ENCODE measurements at regions not wholly inside any gene's neighbourhood (a gene's known extent, or its start where the extent isn't known, plus 50 kb on each side); places are given as distances from the start of the nearest gene placed in this dataset.
A peak's percentile ranks its signal among the peaks of the same experiment; 100 is the strongest.

DNA sequence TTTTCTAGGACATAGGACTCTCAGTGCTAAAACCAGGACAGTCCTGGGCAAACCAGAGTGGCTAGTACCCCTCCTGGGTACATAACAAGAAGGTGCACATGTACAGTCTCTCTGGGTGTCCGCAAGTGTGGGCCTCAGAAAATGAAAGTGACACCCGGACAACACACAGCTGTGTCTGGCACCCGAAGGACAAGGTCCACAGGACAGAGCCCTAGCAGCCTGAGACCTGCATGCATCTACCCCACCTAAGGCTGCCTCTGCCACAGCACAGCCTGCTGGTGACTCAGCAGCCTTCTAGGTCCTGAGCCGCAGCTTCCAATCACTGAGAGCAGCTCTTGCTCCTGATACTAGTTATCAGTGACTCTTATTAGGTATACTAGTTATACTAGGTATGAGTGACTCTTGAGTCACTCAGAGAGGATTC lies 784.1 kb upstream of the TBX3 start:
- H3K36me3 ChIP-seq, result no peaks in the 10 kb centered on the region
- no peaks in the 10 kb centered on the region for H3K27me3 ChIP-seq
- no peaks in the 10 kb centered on the region for H3K4me1 ChIP-seq (ENCODE audit: low read depth)
- H3K27ac ChIP-seq, result no peak overlapping the region
- peak in 1 of 2 donors; percentile 17 for DNase-seq (ENCODE audit: low read depth in 1 of 2, low spot score in 1 of 2)
- H3K4me3 ChIP-seq, result no peak overlapping the region
- peak; percentile 29 for TF ChIP-seq CTCF (IDR thresholded peaks at IDR 0.05; ENCODE audit: low read depth, low read length)
- no peaks in the 10 kb centered on the region for H3K9me3 ChIP-seq (ENCODE audit: low read depth)

GRCh38 chr12:115467531-115467930 lies 783.6 kb upstream of the TBX3 start:
- no peaks in the 10 kb centered on the region for H3K36me3 ChIP-seq
- H3K4me1 ChIP-seq (ENCODE audit: low read depth), result no peaks in the 10 kb centered on the region
- no peak for DNase-seq (ENCODE audit: low read depth in 1 of 2, low spot score in 1 of 2)
- no peaks in the 10 kb centered on the region for H3K9me3 ChIP-seq (ENCODE audit: low read depth)
- no peak for TF ChIP-seq CTCF (IDR thresholded peaks at IDR 0.05; ENCODE audit: low read depth, low read length)
- no peak overlapping the region for H3K27ac ChIP-seq
- no peak overlapping the region for H3K4me3 ChIP-seq
- H3K27me3 ChIP-seq, result no peaks in the 10 kb centered on the region

GRCh38 chr12:115466076-115466475 lies 782.1 kb upstream of the TBX3 start:
- H3K27me3 ChIP-seq, result no peaks in the 10 kb centered on the region
- H3K27ac ChIP-seq, result no peak overlapping the region

GRCh38 chr12:115464661-115465060 lies 780.7 kb upstream of the TBX3 start:
- Histone ChIP-seq H3K4me3 (no peak overlapping the region), H3K4me1 (ENCODE audit: low read depth) (no peaks in the 10 kb centered on the region), H3K27ac (no peak overlapping the region), H3K9me3 (ENCODE audit: low read depth) (no peaks in the 10 kb centered on the region), H3K27me3 (no peaks in the 10 kb centered on the region), H3K36me3 (no peaks in the 10 kb centered on the region)
- DNase-seq (ENCODE audit: low read depth in 1 of 2, low spot score in 1 of 2), result no peak
- TF ChIP-seq CTCF (IDR thresholded peaks at IDR 0.05; ENCODE audit: low read depth, low read length), result no peak

More at GRCh38 chr12:115466076-115466475, 782.1 kb upstream of the TBX3 start:
- Histone ChIP-seq H3K4me1 (ENCODE audit: low read depth) (no peaks in the 10 kb centered on the region), H3K4me3 (no peak overlapping the region), H3K36me3 (no peaks in the 10 kb centered on the region), H3K9me3 (ENCODE audit: low read depth) (no peaks in the 10 kb centered on the region)
- peak in 1 of 2 donors; percentile 7 for DNase-seq (ENCODE audit: low read depth in 1 of 2, low spot score in 1 of 2)
- TF ChIP-seq CTCF (IDR thresholded peaks at IDR 0.05; ENCODE audit: low read depth, low read length), result no peak

- Histone ChIP-seq H3K4me1 (ENCODE audit: low read depth) (no peaks in the 10 kb centered on the region), H3K4me3 (no peak overlapping the region), H3K9me3 (ENCODE audit: low read depth) (no peaks in the 10 kb centered on the region), H3K27me3 (no peaks in the 10 kb centered on the region), H3K36me3 (no peaks in the 10 kb centered on the region), H3K27ac (no peak overlapping the region)
- no peak for DNase-seq (ENCODE audit: low read depth in 1 of 2, low spot score in 1 of 2)
- no peak for TF ChIP-seq CTCF (IDR thresholded peaks at IDR 0.05; ENCODE audit: low read depth, low read length)
Observed at GRCh38 chr12:115464111-115464581, 780.2 kb upstream of the TBX3 start.

- H3K4me1 ChIP-seq (ENCODE audit: low read depth), result no peaks in the 10 kb centered on the region
- H3K36me3 ChIP-seq, result no peaks in the 10 kb centered on the region
- H3K4me3 ChIP-seq, result no peak overlapping the region
- H3K27ac ChIP-seq, result no peak overlapping the region
- H3K27me3 ChIP-seq, result no peaks in the 10 kb centered on the region
- DNase-seq (ENCODE audit: low read depth in 1 of 2, low spot score in 1 of 2), result no peak
- no peak for TF ChIP-seq CTCF (IDR thresholded peaks at IDR 0.05; ENCODE audit: low read depth, low read length)
- no peaks in the 10 kb centered on the region for H3K9me3 ChIP-seq (ENCODE audit: low read depth)
Observed at GRCh38 chr12:115461401-115461800, 777.4 kb upstream of the TBX3 start.
